Endothelial cell of umbilical vein (primary cell): ENCODE measurements at regions not wholly inside any gene's neighbourhood (a gene's known extent, or its start where the extent isn't known, plus 50 kb on each side); places are given as distances from the start of the nearest gene placed in this dataset.

Source experiments
- BruUV-seq: library from RNA; stranded (reverse); fragments of 400-500 nt; replicated peaks from 2 replicates; lab custom pipeline; 2021; lab: Mats Ljungman, UMichigan
- CTCF ChIA-PET: fragments of 300-600, 350-600 bp; sonication (Branson Sonifier 250); formaldehyde crosslinking; loops from one replicate; lab custom pipeline; 2021; ENCODE audit warnings: antibody characterized with exemption, inconsistent platforms; lab: Charles Lee
- POLR2A ChIA-PET: fragments of 300-600, 350-600 bp; sonication (Branson Sonifier 250); formaldehyde crosslinking; loops from one replicate; lab custom pipeline; 2021; ENCODE audit warnings: antibody characterized with exemption, inconsistent platforms; lab: Charles Lee
- DNase-seq: peaks from one replicate; pipeline ENCODE4 v3.0.0-alpha.2; 2011; ENCODE audit warnings: low read depth, low spot score
- FAIRE-seq: peaks from 2 replicates; lab custom pipeline; 2011; peaks lifted over from hg19 to GRCh38; lab: Jason Lieb, UNC
- H2AFZ ChIP-seq: 2 replicates; pipeline ENCODE4 v1.6.0; 2012; ENCODE audit warnings: low read depth, low read length, control low read depth, inconsistent platforms
- H3K27ac ChIP-seq: 2 replicates; pipeline ENCODE4 v1.5.1; 2011; ENCODE audit warnings: low read depth, mild to moderate bottlenecking, control low read depth, low read length, moderate library complexity; ENCODE audit not compliant: insufficient read depth
- H3K27me3 ChIP-seq, 2 experiments: 2 replicates each; pipeline versions ENCODE4 v1.6.0 to v1.6.1; 2011; ENCODE audit warnings: low read length in 2 of 2, mixed read lengths in 1 of 2; ENCODE audit not compliant: control insufficient read depth in 2 of 2, insufficient read depth in 2 of 2
- H3K36me3 ChIP-seq, 2 experiments: 2 replicates in 1 of 2; 3 replicates in 1 of 2; pipeline ENCODE4 v1.5.1; 2011; ENCODE audit warnings: low read length in 2 of 2, mild to moderate bottlenecking in 1 of 2, moderate library complexity in 1 of 2; ENCODE audit not compliant: control insufficient read depth in 2 of 2, insufficient read depth in 2 of 2; ENCODE audit errors: extremely low read depth in 1 of 2
- H3K4me1 ChIP-seq: 3 replicates; pipeline ENCODE4 v1.5.1; 2011; ENCODE audit warnings: mild to moderate bottlenecking, low read length; ENCODE audit not compliant: control insufficient read depth, insufficient read depth; ENCODE audit errors: extremely low read depth
- H3K4me2 ChIP-seq: 2 replicates; pipeline ENCODE4 v1.6.1; 2011; ENCODE audit warnings: low read length, control low read depth, mixed read lengths; ENCODE audit not compliant: insufficient read depth
- H3K4me3 ChIP-seq, 3 experiments: fragments of 200-600 bp in 1 of 3; sonication (generic), shearing (Covaris generic) in 1 of 3; replicated peaks in 1 of 3; 2 replicates each; pipeline ENCODE4 v1.5.1; 2011 to 2016; ENCODE audit warnings: control low read depth in 3 of 3, low read length in 3 of 3, mild to moderate bottlenecking in 2 of 3, inconsistent platforms in 1 of 3, low read depth in 1 of 3, moderate library complexity in 1 of 3; ENCODE audit not compliant: insufficient read depth in 1 of 3
- H3K79me2 ChIP-seq: 2 replicates; pipeline ENCODE4 v1.6.0; 2012; ENCODE audit warnings: low read length, inconsistent platforms; ENCODE audit not compliant: control insufficient read depth, insufficient read depth
- H3K9ac ChIP-seq: replicated peaks from 2 replicates; pipeline ENCODE3; 2011; ENCODE audit warnings: low read length, control low read depth; ENCODE audit not compliant: insufficient read depth; ENCODE audit errors: extremely low read depth
- H3K9me1 ChIP-seq: replicated peaks from 3 replicates; pipeline ENCODE4 v1.6.0; 2011; ENCODE audit warnings: mild to moderate bottlenecking, low read length; ENCODE audit not compliant: control insufficient read depth, insufficient read depth; ENCODE audit errors: extremely low read depth
- H3K9me3 ChIP-seq: replicated peaks from 2 replicates; pipeline ENCODE4 v1.5.1; 2012; ENCODE audit warnings: low read length, inconsistent platforms; ENCODE audit not compliant: control insufficient read depth, insufficient read depth
- H4K20me1 ChIP-seq: replicated peaks from 2 replicates; pipeline ENCODE3; 2011; ENCODE audit warnings: mild to moderate bottlenecking, low read length; ENCODE audit not compliant: control insufficient read depth, insufficient read depth; ENCODE audit errors: extremely low read depth
- CTCF ChIP-seq, 2 donors: IDR thresholded peaks; 1 replicate in 1 of 2; 2 replicates in 1 of 2; pipeline ENCODE4 v1.5.1; 2011; ENCODE audit warnings: low read length in 2 of 2, mild to moderate bottlenecking in 2 of 2, moderate library complexity in 2 of 2, control low read depth in 1 of 2, inconsistent platforms in 1 of 2, low read depth in 1 of 2; ENCODE audit not compliant: insufficient read depth in 1 of 2; ENCODE audit errors: extremely low read depth in 1 of 2
- EZH2 ChIP-seq: IDR thresholded peaks from 2 replicates; pipeline ENCODE4 v1.6.1; 2012; ENCODE audit warnings: borderline replicate concordance, low read depth, mild to moderate bottlenecking, moderate library complexity, low read length, inconsistent platforms; ENCODE audit not compliant: severe bottlenecking
- FOS ChIP-seq: IDR thresholded peaks from 2 replicates; pipeline ENCODE4 v1.6.1; 2011; ENCODE audit warnings: mild to moderate bottlenecking, low read length, moderate library complexity, borderline replicate concordance; ENCODE audit not compliant: insufficient read depth
- GATA2 ChIP-seq: IDR thresholded peaks from 2 replicates; pipeline ENCODE4 v1.7.0; 2011; ENCODE audit warnings: low read depth, mild to moderate bottlenecking, moderate library complexity, mixed read lengths, low read length; ENCODE audit not compliant: insufficient read length, insufficient read depth
- JUN ChIP-seq: IDR thresholded peaks from 2 replicates; pipeline ENCODE4 v1.6.1; 2011; ENCODE audit warnings: borderline replicate concordance, low read depth; ENCODE audit not compliant: insufficient read length, insufficient read depth
- MAX ChIP-seq: IDR thresholded peaks from 2 replicates; pipeline ENCODE4 v1.6.1; 2011; ENCODE audit not compliant: insufficient read depth, insufficient read length
- MYC ChIP-seq: IDR thresholded peaks from one replicate; pipeline ENCODE4 v1.6.1; 2011; ENCODE audit warnings: mild to moderate bottlenecking, low read depth, low read length
- POLR2A ChIP-seq: IDR thresholded peaks from 2 replicates; pipeline ENCODE4 v1.6.1; 2012; ENCODE audit warnings: low read depth, mild to moderate bottlenecking, control low read depth, low read length
- POLR2AphosphoS5 ChIP-seq: IDR thresholded peaks from 2 replicates; pipeline ENCODE4 v1.6.1; 2012; ENCODE audit warnings: low read depth, mild to moderate bottlenecking, control low read depth, low read length, moderate library complexity; ENCODE audit not compliant: insufficient read depth
- dilution Hi-C: fragments of 300-500 bp; cut with MboI; formaldehyde crosslinking; loops from one replicate; pipeline ENCODE4 v1.15.0; 2019; ENCODE audit warnings: low sequenced_read_pairs; ENCODE audit not compliant: extremely low pct_ligation_motif_present
- intact Hi-C: fragments of 100-400 bp; cut with micrococcal nuclease; formaldehyde crosslinking; loops from one replicate; pipeline ENCODE4 v1.10.0; 2022

GRCh38 chr2:41973871-41974270 is 74.0 kb upstream of the PKDCC start:
- Histone ChIP-seq H2AFZ (no peak overlapping the region), H3K9me1 (no peaks in the 10 kb centered on the region), H3K9ac (no peak overlapping the region), H3K79me2 (no peaks in the 10 kb centered on the region), H3K4me3 (no peak overlapping the region), H3K36me3 (no peaks in the 10 kb centered on the region), H3K4me1 (no peaks in the 10 kb centered on the region), H4K20me1 (no peaks in the 10 kb centered on the region), H3K27ac (no peak overlapping the region), H3K4me2 (no peak overlapping the region), H3K9me3 (no peaks in the 10 kb centered on the region), H3K27me3 (peaks cover 2 to 3% of the 10 kb centered on the region in 2 experiments)
- POLR2A ChIA-PET: no interaction called here
- intact Hi-C loops: no loop called here
- no peak for DNase-seq
- BruUV-seq: no TSS peak
- no peak for TF ChIP-seq JUN
- TF ChIP-seq POLR2A: no peak
- no peak for TF ChIP-seq EZH2
- TF ChIP-seq POLR2AphosphoS5: no peak
- TF ChIP-seq MYC: no peak
- no peak for TF ChIP-seq CTCF (IDR thresholded peaks at IDR 0.05; ENCODE audit: extremely low read depth in 1 of 2, insufficient read depth in 1 of 2, low read depth in 1 of 2, low read length in 2 of 2)
- no peak for TF ChIP-seq GATA2
- TF ChIP-seq MAX: no peak
- no peak for TF ChIP-seq FOS
- no peak for FAIRE-seq
- dilution Hi-C loops: no loop called here
- CTCF ChIA-PET: interaction anchor here (0.6 to 1.2 kb wide), 2 partner anchors 8 to 20 kb away, joined by 3 read pairs; no protein-coding TSS in a partner anchor
